Breast epithelium (tissue), 3 donors: ENCODE measurements at regions not wholly inside any gene's neighbourhood (a gene's known extent, or its start where the extent isn't known, plus 50 kb on each side); places are given as distances from the start of the nearest gene placed in this dataset.

ENCODE experiments used
- CTCF ChIP-seq, 3 donors: fragments of 450-650 bp; IDR thresholded peaks; one replicate each; pipeline ENCODE4 v1.5.1; 2016 to 2017; ENCODE audit warnings: antibody characterized with exemption in 3 of 3, mild to moderate bottlenecking in 3 of 3, moderate library complexity in 3 of 3
- POLR2A ChIP-seq: fragments of 450-650 bp; IDR thresholded peaks from one replicate; pipeline ENCODE4 v1.6.1; 2016; ENCODE audit warnings: antibody characterized with exemption, mild to moderate bottlenecking, moderate library complexity
- POLR2AphosphoS5 ChIP-seq, 3 donors: sonication (generic); formaldehyde crosslinking; IDR thresholded peaks; one replicate each; pipeline ENCODE4 v1.6.1; 2017; ENCODE audit warnings: antibody characterized with exemption in 3 of 3

GRCh38 chr15:29936353-29937049 lies 114.2 kb upstream of the TJP1 start:
- TF ChIP-seq POLR2A = no peak
- no peak for TF ChIP-seq CTCF (IDR thresholded peaks at IDR 0.05)
- no peak for TF ChIP-seq POLR2AphosphoS5 (IDR thresholded peaks at IDR 0.05)
